OCI-LY1 (cell line): ENCODE measurements at regions not wholly inside any gene's neighbourhood (a gene's known extent, or its start where the extent isn't known, plus 50 kb on each side); places are given as distances from the start of the nearest gene placed in this dataset.

ENCODE experiments used
- H2AFZ ChIP-seq: fragments of 200-600 bp; sonication (generic), shearing (Covaris generic); 2 replicates; pipeline ENCODE4 v1.6.0; 2014; ENCODE audit warnings: antibody characterized with exemption, mild to moderate bottlenecking, low read length
- H3F3A ChIP-seq: fragments of 200-600 bp; sonication (generic), shearing (Covaris generic); 2 replicates; pipeline ENCODE4 v1.6.0; 2014; ENCODE audit warnings: mild to moderate bottlenecking, antibody characterized with exemption, low read length, moderate library complexity; ENCODE audit not compliant: insufficient read depth
- H3K27ac ChIP-seq: fragments of 200-600 bp; sonication (generic); 2 replicates; pipeline ENCODE4 v1.5.1; 2014; ENCODE audit warnings: low read length, mixed run types, mild to moderate bottlenecking, low read depth; ENCODE audit not compliant: poor library complexity, severe bottlenecking
- H3K27me3 ChIP-seq: fragments of 200-600 bp; sonication (generic); 2 replicates; pipeline ENCODE4 v1.6.0; 2014; ENCODE audit warnings: antibody characterized with exemption, mild to moderate bottlenecking, low read length, moderate library complexity; ENCODE audit not compliant: insufficient read depth
- H3K36me3 ChIP-seq: fragments of 200-600 bp; sonication (generic); 2 replicates; pipeline ENCODE4 v1.6.1; 2014; ENCODE audit warnings: mild to moderate bottlenecking, antibody characterized with exemption, low read length, moderate library complexity, mixed read lengths; ENCODE audit not compliant: insufficient read depth
- H3K4me1 ChIP-seq: fragments of 200-600 bp; sonication (generic); 2 replicates; pipeline ENCODE4 v1.5.1; 2014; ENCODE audit warnings: mild to moderate bottlenecking, low read length, moderate library complexity; ENCODE audit not compliant: insufficient read depth, severe bottlenecking
- H3K4me2 ChIP-seq: fragments of 200-600 bp; sonication (generic), shearing (Covaris generic); 2 replicates; pipeline ENCODE4 v1.6.1; 2014; ENCODE audit warnings: low read length
- H3K4me3 ChIP-seq: fragments of 200-600 bp; sonication (generic); 2 replicates; pipeline ENCODE4 v1.5.1; 2014; ENCODE audit warnings: low read length, low read depth, mild to moderate bottlenecking, mixed read lengths; ENCODE audit not compliant: poor library complexity, severe bottlenecking
- H3K79me2 ChIP-seq: fragments of 200-600 bp; shearing (Covaris generic); 2 replicates; pipeline ENCODE4 v1.6.1; 2016; ENCODE audit warnings: mixed run types, low read length, mixed read lengths; ENCODE audit not compliant: insufficient read depth
- H3K9ac ChIP-seq: fragments of 200-600 bp; sonication (generic), shearing (Covaris generic); 2 replicates; pipeline ENCODE4 v1.6.1; 2014; ENCODE audit warnings: mild to moderate bottlenecking, low read length, mixed read lengths
- H3K9me2 ChIP-seq: fragments of 200-600 bp; sonication (generic), shearing (Covaris generic); 2 replicates; pipeline ENCODE4 v1.6.1; 2014; ENCODE audit warnings: low read depth, mild to moderate bottlenecking, low read length, mixed read lengths
- H3K9me3 ChIP-seq: fragments of 200-600 bp; shearing (Covaris generic); 2 replicates; pipeline ENCODE4 v1.6.1; 2014; ENCODE audit warnings: low read length, mixed read lengths
- H4K20me1 ChIP-seq: fragments of 200-600 bp; sonication (generic), shearing (Covaris generic); 2 replicates; pipeline ENCODE4 v1.6.0; 2016; ENCODE audit warnings: mild to moderate bottlenecking, low read length; ENCODE audit not compliant: insufficient read depth
- EZH2 ChIP-seq: fragments of 200-600 bp; sonication (generic), shearing (Covaris generic); IDR thresholded peaks from 2 replicates; pipeline ENCODE4 v1.8.0; 2017; ENCODE audit warnings: borderline replicate concordance, mixed run types, mild to moderate bottlenecking, antibody characterized with exemption, low read length, moderate library complexity, mixed read lengths
- TF ChIP-seq, protein P1 (sequence below): fragments of 200-600 bp; sonication (generic), shearing (Covaris generic); IDR thresholded peaks from 2 replicates; pipeline ENCODE4 v1.5.1; 2017; ENCODE audit warnings: mild to moderate bottlenecking, antibody characterized with exemption, low read length, moderate library complexity, mixed read lengths

DNA sequence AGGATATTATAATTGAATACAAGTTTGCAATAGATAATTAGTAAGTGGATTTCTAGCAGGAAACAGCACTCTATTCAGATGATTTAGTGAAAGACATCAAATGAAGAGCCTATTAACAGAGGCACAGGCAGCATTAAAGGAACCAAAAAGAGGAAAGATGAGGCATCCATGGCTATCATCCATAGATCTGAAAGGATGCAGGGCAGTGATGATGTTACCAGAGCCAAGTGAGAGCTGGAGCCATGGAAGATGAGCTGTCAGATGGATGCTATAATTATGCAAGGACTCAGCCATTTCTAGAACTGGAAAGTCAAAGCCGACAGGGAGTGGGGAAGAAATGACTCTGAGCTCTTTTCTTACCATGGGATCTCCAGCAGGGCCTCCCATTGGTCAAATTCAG lies 66.8 kb upstream of the ANKEF1 start:
- Histone ChIP-seq H3F3A (no peaks in the 10 kb centered on the region), H2AFZ (no peak overlapping the region), H3K79me2 (no peaks in the 10 kb centered on the region), H3K4me2 (no peak overlapping the region), H3K27ac (no peak overlapping the region), H3K4me3 (no peak overlapping the region), H3K27me3 (no peaks in the 10 kb centered on the region), H3K9me2 (no peaks in the 10 kb centered on the region), H4K20me1 (no peaks in the 10 kb centered on the region), H3K4me1 (no peaks in the 10 kb centered on the region), H3K36me3 (no peaks in the 10 kb centered on the region), H3K9me3 (no peaks in the 10 kb centered on the region), H3K9ac (no peak overlapping the region)
- TF ChIP-seq EZH2, result no peak
- TF ChIP-seq, protein P1, sequence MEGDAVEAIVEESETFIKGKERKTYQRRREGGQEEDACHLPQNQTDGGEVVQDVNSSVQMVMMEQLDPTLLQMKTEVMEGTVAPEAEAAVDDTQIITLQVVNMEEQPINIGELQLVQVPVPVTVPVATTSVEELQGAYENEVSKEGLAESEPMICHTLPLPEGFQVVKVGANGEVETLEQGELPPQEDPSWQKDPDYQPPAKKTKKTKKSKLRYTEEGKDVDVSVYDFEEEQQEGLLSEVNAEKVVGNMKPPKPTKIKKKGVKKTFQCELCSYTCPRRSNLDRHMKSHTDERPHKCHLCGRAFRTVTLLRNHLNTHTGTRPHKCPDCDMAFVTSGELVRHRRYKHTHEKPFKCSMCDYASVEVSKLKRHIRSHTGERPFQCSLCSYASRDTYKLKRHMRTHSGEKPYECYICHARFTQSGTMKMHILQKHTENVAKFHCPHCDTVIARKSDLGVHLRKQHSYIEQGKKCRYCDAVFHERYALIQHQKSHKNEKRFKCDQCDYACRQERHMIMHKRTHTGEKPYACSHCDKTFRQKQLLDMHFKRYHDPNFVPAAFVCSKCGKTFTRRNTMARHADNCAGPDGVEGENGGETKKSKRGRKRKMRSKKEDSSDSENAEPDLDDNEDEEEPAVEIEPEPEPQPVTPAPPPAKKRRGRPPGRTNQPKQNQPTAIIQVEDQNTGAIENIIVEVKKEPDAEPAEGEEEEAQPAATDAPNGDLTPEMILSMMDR, result no peak

DNA sequence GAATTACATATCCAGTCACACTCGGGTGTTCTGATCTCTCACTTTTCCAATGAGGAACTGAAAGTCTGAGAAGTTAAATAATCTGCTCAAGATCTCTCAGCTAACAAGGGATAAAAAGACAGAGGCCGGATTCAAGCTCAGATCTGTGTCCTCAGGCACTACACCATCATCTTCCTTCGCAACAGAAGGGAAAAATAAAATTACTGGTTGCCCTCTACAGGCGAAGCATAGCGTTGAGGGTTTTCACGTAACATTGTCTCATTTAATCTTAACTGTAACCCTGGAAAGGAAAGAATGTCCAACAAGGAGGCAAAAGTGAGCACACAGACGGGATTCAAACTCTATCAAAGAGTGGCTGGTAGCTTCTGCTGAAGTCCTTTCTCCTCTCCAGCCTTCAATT lies 67.8 kb upstream of the ANKEF1 start:
- H3K27me3 ChIP-seq, result no peaks in the 10 kb centered on the region
- H3K27ac ChIP-seq, result no peak overlapping the region

DNA sequence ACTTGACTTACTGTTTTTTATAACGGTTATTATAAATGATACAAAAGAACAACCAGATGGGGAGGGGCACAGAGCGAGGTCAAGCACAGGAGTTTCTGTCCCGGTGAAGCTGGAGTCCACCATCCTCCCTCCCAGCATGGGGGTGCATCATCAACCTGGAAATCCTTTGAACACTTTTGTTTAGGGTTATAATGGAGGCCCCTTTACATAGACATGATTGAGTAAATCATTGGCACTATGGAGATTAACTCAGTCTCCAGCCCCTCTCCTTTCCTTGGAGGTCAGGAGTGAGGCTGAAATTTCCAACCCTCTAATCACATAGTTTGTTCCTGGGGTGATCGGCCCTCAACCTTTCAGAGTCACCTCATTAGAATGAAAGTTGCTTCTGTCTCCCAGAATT lies 71.8 kb upstream of the ANKEF1 start:
- H3K27ac ChIP-seq, result no peak overlapping the region

More for the DNA sequence above, 67.8 kb upstream of the ANKEF1 start:
- no peaks in the 10 kb centered on the region for H3K9me2 ChIP-seq
- H3K9me3 ChIP-seq, result no peaks in the 10 kb centered on the region
- no peak overlapping the region for H2AFZ ChIP-seq
- no peaks in the 10 kb centered on the region for H3K4me1 ChIP-seq
- H3K4me3 ChIP-seq, result no peak overlapping the region
- no peak overlapping the region for H3K4me2 ChIP-seq
- no peaks in the 10 kb centered on the region for H3F3A ChIP-seq
- H3K36me3 ChIP-seq, result no peaks in the 10 kb centered on the region
- no peak overlapping the region for H3K9ac ChIP-seq
- no peak for TF ChIP-seq EZH2
- TF ChIP-seq, protein P1, result peak; percentile 33; the same call in 1 of the 2 replicates
- no peaks in the 10 kb centered on the region for H4K20me1 ChIP-seq
- H3K79me2 ChIP-seq, result no peaks in the 10 kb centered on the region

More for the DNA sequence above, 71.8 kb upstream of the ANKEF1 start:
- Histone ChIP-seq H3F3A (no peaks in the 10 kb centered on the region), H3K4me3 (no peak overlapping the region), H3K27me3 (no peaks in the 10 kb centered on the region), H2AFZ (no peak overlapping the region), H3K4me1 (no peaks in the 10 kb centered on the region), H3K9me2 (no peaks in the 10 kb centered on the region), H3K9ac (no peak overlapping the region), H3K36me3 (no peaks in the 10 kb centered on the region), H3K4me2 (no peak overlapping the region), H3K9me3 (no peaks in the 10 kb centered on the region), H3K79me2 (no peaks in the 10 kb centered on the region), H4K20me1 (no peaks in the 10 kb centered on the region)
- TF ChIP-seq, protein P1, result no peak
- no peak for TF ChIP-seq EZH2
